GM19328 (cell line): ENCODE measurements at regions not wholly inside any gene's neighbourhood (a gene's known extent, or its start where the extent isn't known, plus 50 kb on each side); places are given as distances from the start of the nearest gene placed in this dataset.
A peak's percentile ranks its signal among the peaks of the same experiment; 100 is the strongest.
"Not testable (repeated sequence)": the region's sequence is repeated elsewhere in the genome, so short reads cannot be mapped to it uniquely, and the experiment has no call there.

ENCODE experiments used
- ATAC-seq: cut with Tn5 transposase; IDR thresholded peaks from one replicate; pipeline ENCODE4 v1.9.1; 2021; ENCODE audit warnings: mild to moderate bottlenecking, moderate library complexity; ENCODE audit not compliant: unreplicated experiment

GRCh38 chrX:3963980-3964379 is 250.5 kb upstream of the PRKX start:
- ATAC-seq: peak; percentile 95

GRCh38 chrX:3962511-3963311 is 249.3 kb upstream of the PRKX start:
- no peak for ATAC-seq

DNA sequence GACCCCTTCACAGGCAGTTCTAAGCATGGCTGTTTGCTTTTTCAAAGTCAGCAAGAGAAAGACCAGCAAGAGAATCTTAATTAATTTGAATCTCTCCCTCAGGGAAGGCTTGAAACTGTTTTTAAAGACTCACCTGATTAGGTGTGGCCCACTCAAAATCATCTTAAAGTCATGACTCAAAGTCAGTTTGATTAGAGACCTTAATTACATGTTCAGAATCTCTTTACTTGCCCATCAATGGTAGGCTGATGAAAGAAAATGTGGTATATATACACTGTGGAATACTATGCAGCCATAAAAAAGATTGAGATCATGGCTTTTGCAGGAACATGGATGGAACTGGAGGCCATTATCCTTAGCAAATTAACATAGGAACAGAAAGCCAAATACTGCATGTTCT is 247.5 kb upstream of the PRKX start:
- ATAC-seq: no peak

DNA sequence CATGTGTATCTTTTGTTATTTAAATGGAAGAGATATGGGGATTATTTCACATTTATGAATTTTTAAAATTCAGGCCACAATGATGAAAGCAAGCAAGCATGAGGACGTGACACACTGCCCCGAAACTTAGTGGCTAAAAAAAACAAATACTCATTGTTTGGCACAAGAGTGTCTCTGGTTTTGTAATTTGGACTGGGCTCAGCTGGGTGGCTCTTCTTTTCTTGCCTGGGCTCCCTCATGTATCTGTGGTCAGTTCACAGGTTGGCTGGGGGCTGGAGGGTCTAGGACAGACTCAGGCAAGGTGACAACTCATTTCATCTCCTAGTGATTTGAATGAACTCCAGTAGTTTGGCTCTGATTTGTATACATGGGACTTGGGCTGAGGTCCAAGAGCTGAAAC is 238.4 kb upstream of the PRKX start:
- no peak for ATAC-seq

GRCh38 chrX:3950373-3950772 is 236.9 kb upstream of the PRKX start:
- ATAC-seq: no peak

DNA sequence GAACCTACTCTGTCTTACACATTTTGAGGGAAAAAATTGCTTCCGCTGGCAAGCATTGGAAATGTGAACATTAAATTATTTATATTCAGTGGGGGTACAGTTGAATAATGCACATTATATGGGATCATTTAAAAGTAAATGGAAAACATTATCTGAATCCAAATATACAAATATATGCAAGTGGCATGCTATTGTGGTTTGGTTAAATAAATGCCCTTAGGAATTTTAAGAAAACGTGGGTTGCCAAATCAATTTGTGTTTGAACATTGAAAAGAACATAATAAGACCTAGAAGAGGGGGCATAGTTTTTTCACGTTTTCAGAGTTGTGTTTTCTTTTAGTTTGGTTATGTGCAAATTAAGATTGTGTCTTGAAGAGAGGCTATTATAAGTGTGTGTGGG is 230.5 kb upstream of the PRKX start:
- no peak for ATAC-seq

- no peak for ATAC-seq
Measured at GRCh38 chrX:3940000-3940610, 226.7 kb upstream of the PRKX start.

GRCh38 chrX:3938587-3938986 is 225.1 kb upstream of the PRKX start:
- no peak for ATAC-seq

- ATAC-seq: not testable (repeated sequence)
Measured at GRCh38 chrX:3935196-3935595, 221.7 kb upstream of the PRKX start.

DNA sequence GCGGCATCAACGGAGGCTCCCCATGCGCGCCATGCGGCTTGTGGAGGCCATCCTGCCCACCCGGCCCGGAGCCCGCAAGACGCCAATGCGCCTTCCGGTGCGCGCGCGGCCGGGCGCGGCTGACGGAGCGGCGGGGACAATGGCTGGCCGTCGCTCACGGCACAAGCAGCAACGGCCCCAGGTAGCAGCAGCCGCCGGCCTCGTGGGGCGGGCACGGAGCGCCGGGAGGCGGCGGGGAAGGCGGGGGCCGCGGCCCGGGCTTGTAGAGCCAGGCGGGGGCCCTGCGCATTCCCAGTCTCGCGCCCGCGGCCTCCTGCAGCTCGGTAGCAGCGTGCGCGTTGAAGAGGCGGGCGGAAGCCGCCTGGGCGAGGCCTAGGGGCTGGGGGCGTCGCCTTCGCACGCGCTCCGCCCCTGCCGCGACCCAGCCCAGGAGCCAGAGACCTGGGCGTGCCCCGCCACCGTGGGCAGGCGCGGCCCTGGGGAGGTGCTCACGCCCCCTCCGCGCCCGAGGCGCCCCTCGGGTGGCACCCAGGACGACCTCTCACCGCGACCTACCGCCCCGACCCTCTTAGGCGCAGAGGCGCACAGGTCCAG is 207.1 kb upstream of the PRKX start:
- peak; percentile 97 for ATAC-seq

DNA sequence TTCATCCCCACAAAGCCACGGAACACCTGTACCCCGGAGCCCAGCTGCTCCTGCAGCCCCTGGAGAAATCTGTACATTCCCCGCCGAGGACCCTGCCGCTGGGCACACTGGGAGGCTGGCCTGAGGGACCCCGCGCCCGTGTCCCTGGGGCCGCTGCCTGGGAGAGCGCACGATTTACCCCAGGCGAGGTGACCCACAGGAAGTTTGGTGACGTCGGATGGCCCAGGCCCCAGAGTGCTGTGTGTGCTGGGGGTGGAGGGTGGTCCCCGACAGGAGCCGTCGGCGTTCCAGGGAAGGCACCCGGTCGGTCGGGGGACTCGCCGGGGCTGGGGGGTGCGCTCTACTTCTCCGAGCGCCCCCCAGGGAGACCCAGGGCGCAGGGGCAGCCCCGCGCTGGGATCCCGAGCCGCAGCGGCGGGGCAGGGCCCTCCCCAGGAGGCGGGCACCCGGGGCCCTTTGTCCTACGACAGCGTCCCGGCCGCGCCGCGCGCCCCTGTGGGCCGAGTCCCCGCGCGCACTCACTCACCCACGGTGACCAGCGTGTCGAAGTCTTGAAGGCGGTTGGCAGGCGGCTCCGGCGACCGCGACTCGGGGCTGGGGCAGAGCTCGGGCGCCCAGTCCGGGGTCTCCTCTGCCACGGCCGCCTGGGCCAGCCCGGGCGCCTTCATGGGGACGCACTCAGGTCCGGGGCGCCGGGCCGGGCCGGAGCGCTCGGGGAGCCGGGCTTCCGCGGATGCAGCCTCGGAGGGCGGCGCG is 206.4 kb upstream of the PRKX start:
- ATAC-seq: peak; percentile 33

DNA sequence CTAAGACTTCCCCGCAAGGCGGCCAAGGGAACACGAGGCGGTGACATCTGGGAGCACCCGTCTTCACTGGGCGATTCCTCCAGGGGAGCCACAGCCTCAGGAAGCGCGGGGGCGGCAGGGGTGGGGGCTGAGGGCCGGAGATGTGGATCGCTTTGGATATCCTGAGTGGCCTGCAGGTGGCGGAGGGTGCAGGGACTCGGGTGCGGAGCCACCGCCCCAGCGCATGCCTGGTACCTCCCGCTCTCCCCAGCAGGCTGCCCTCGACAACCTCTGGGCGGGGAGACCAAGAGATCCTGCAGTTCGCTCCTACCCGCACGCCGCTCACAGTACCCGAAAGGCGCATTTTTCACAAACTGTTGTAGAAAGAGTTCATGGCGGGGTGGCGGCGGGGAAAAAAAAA is 201.4 kb upstream of the PRKX start:
- ATAC-seq: not testable (repeated sequence)

DNA sequence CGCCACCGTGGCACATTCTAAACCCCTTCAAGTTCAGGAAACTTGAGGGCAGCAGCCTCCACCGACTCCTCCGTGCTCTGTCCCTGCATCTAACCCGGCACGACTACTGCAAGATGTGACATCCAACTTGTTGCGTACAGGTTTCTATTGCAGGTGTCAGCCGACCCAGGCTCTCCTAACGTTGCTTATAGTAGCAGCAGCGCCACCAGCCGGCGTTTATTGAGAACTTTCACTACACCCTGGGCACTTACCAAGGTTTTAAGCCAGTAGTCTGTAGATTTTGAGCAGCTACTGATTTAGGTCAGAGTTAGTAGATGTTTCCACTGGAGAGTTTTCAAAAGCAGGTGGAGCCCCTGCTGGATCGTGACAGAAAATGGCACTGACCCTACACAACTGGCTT is 200.6 kb upstream of the PRKX start:
- ATAC-seq: not testable (repeated sequence)

- not testable (repeated sequence) for ATAC-seq
Measured at GRCh38 chrX:3911012-3911411, 197.6 kb upstream of the PRKX start.

DNA sequence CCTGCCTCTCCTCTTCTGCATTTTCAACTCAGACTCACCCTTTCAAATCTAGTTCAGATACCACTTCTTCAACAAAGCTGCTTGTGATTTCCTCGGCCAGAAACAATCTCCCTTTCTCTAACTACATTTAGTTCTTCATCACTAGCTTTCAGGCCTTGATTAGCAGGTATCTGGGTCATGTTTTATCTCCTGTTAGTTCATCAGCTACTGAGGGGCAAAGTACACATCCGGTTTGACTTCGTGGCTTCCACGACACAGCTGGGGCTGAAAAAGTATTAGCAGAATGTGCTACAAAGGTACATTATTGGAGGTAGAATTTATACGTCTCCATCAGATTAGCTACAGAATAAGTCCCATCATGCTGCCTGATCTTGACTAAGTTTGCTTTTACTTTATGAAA is 197.2 kb upstream of the PRKX start:
- not testable (repeated sequence) for ATAC-seq

DNA sequence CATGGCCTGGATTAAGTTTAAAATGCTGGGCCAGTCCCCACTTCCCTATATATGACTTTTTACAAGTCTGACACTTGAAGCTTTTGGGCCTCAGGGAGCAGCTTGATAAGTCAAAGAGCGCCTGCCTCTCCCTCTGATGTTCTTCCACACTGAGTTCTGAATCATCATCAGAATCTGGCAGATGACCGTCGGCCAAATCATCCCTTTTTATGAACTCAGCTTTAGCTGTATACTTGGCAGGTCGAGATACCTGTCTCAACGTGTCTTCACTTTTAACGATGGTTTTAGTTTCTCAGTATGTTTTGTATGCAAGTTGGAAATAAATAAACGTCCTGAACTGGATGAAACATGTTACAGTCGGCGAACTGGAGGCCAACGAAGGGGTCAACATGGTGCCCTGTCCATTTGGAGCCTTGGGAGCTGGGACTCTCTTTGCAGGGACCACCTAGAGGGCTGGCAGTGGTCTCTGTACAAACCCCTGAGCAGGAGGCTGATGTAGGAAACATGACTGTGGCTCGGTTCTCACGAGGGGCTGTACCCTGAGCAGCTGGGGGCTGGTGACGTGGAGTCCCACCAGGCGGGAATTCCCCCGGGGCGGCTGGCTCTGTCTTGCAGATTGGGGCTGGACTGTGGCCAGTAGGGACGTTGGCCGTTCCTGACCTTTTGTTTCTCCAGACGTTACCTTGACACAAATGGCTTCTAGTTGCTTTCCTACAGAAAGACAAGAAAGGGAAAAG is 192.2 kb upstream of the PRKX start:
- ATAC-seq: not testable (repeated sequence)

GRCh38 chrX:3902222-3902621 is 188.8 kb upstream of the PRKX start:
- ATAC-seq: not testable (repeated sequence)

GRCh38 chrX:3896755-3897154 is 183.3 kb upstream of the PRKX start:
- ATAC-seq: not testable (repeated sequence)

- ATAC-seq: not testable (repeated sequence)
Measured at GRCh38 chrX:3882553-3882920, 169.1 kb upstream of the PRKX start.

- peak; percentile 98 for ATAC-seq
Measured at GRCh38 chrX:3881898-3882552, 168.6 kb upstream of the PRKX start.
